ENCODE measurements at regions not wholly inside any gene's neighbourhood (a gene's known extent, or its start where the extent isn't known, plus 50 kb on each side); places are given as distances from the start of the nearest gene placed in this dataset.
"Not testable (repeated sequence)": the region's sequence is repeated elsewhere in the genome, so short reads cannot be mapped to it uniquely, and the experiment has no call there.

GRCh38 chr5:153237671-153238332 is 252.7 kb upstream of the GRIA1 start:
- no peak for DNase-seq (ENCODE audit: low read depth)

- DNase-seq (ENCODE audit: low read depth), result no peak
Measured at GRCh38 chr5:153257381-153257780, 233.1 kb upstream of the GRIA1 start.

GRCh38 chr5:153258469-153258868 is 232.0 kb upstream of the GRIA1 start:
- no peak for DNase-seq (ENCODE audit: low read depth)

- DNase-seq (ENCODE audit: low read depth), result no peak
Measured at GRCh38 chr5:153267506-153267905, 223.0 kb upstream of the GRIA1 start.

- no peak for DNase-seq (ENCODE audit: low read depth)
Measured at GRCh38 chr5:153275695-153276094, 214.8 kb upstream of the GRIA1 start.

GRCh38 chr5:153276151-153276550 is 214.3 kb upstream of the GRIA1 start:
- DNase-seq (ENCODE audit: low read depth), result no peak

- not testable (repeated sequence) for DNase-seq (ENCODE audit: low read depth)
Measured at GRCh38 chr5:153296251-153296844, 194.1 kb upstream of the GRIA1 start.

GRCh38 chr5:153299891-153300290 is 190.6 kb upstream of the GRIA1 start:
- DNase-seq (ENCODE audit: low read depth), result no peak

- DNase-seq (ENCODE audit: low read depth), result no peak
Measured at GRCh38 chr5:153308282-153308681, 182.2 kb upstream of the GRIA1 start.

- no peak for DNase-seq (ENCODE audit: low read depth)
Measured at GRCh38 chr5:153318556-153318955, 171.9 kb upstream of the GRIA1 start.

- no peak for DNase-seq (ENCODE audit: low read depth)
Measured at GRCh38 chr5:153321478-153321877, 169.0 kb upstream of the GRIA1 start.

GRCh38 chr5:153340139-153340538 is 150.3 kb upstream of the GRIA1 start:
- no peak for DNase-seq (ENCODE audit: low read depth)

GRCh38 chr5:153340738-153341137 is 149.7 kb upstream of the GRIA1 start:
- DNase-seq (ENCODE audit: low read depth), result no peak

GRCh38 chr5:153342487-153342886 is 148.0 kb upstream of the GRIA1 start:
- DNase-seq (ENCODE audit: low read depth), result no peak

GRCh38 chr5:153347611-153348010 is 142.9 kb upstream of the GRIA1 start:
- no peak for DNase-seq (ENCODE audit: low read depth)

GRCh38 chr5:153350175-153350883 is 140.1 kb upstream of the GRIA1 start:
- no peak for DNase-seq (ENCODE audit: low read depth)

GRCh38 chr5:153352685-153353219 is 137.7 kb upstream of the GRIA1 start:
- no peak for DNase-seq (ENCODE audit: low read depth)

- DNase-seq (ENCODE audit: low read depth), result no peak
Measured at GRCh38 chr5:153357493-153358112, 132.9 kb upstream of the GRIA1 start.

- DNase-seq (ENCODE audit: low read depth), result no peak
Measured at GRCh38 chr5:153358315-153358976, 132.0 kb upstream of the GRIA1 start.

GRCh38 chr5:153360860-153361259 is 129.6 kb upstream of the GRIA1 start:
- DNase-seq (ENCODE audit: low read depth), result no peak

- no peak for DNase-seq (ENCODE audit: low read depth)
Measured at GRCh38 chr5:153361735-153362409, 128.6 kb upstream of the GRIA1 start.
